Activated T-cell treated with anti-CD3 and anti-CD28 coated beads, Interleukin-2, amount 50 U/mL, for 4 hours (primary cell): ENCODE measurements at regions not wholly inside any gene's neighbourhood (a gene's known extent, or its start where the extent isn't known, plus 50 kb on each side); places are given as distances from the start of the nearest gene placed in this dataset.
A peak's percentile ranks its signal among the peaks of the same experiment; 100 is the strongest.
"Not testable (repeated sequence)": the region's sequence is repeated elsewhere in the genome, so short reads cannot be mapped to it uniquely, and the experiment has no call there.

Source experiments
- ATAC-seq, 2 donors: fragments of 200-7000 bp; cut with Tn5 transposase; one replicate each; pipeline ENCODE4 v1.10.0; 2021
- DNase-seq: peaks from one replicate; pipeline ENCODE4 v3.0.0-alpha.2; 2020
- H3K27me3 Mint-ChIP-seq: one replicate; pipeline ENCODE4 v1.8.0; 2021; ENCODE audit warnings: low read depth, mixed read lengths
- H3K36me3 Mint-ChIP-seq: one replicate; pipeline ENCODE4 v1.8.0; 2022; ENCODE audit warnings: mixed read lengths; ENCODE audit not compliant: insufficient read depth
- H3K4me1 Mint-ChIP-seq: one replicate; pipeline ENCODE4 v1.8.0; 2021; ENCODE audit warnings: low read depth, mixed read lengths
- H3K4me3 Mint-ChIP-seq: one replicate; pipeline ENCODE4 v1.8.0; 2021; ENCODE audit warnings: mild to moderate bottlenecking, moderate library complexity, mixed read lengths
- H3K9me3 Mint-ChIP-seq: one replicate; pipeline ENCODE4 v1.8.0; 2021; ENCODE audit warnings: mixed read lengths

GRCh38 chr22:25281675-25282345 is 62.4 kb downstream of the CRYBB2 start:
- Mint-ChIP-seq H3K4me1 (peaks cover 11% of the 10 kb centered on the region), H3K4me3 (no peak overlapping the region), H3K36me3 (no peaks in the 10 kb centered on the region), H3K9me3 (no peaks in the 10 kb centered on the region), H3K27me3 (peaks cover 57% of the 10 kb centered on the region)
- ATAC-seq, result no peak
- DNase-seq, result no peak

- Mint-ChIP-seq H3K4me3 (no peak overlapping the region), H3K9me3 (no peaks in the 10 kb centered on the region), H3K27me3 (peaks cover 60% of the 10 kb centered on the region), H3K4me1 (peaks cover 11% of the 10 kb centered on the region), H3K36me3 (no peaks in the 10 kb centered on the region)
- no peak for DNase-seq
- ATAC-seq, result peak in 1 of 2 donors; percentile 27
These were observed 62.9 kb downstream of the CRYBB2 start for GRCh38 chr22:25282346-25282670.

GRCh38 chr22:25282671-25283561 is 63.5 kb downstream of the CRYBB2 start:
- no peak overlapping the region for H3K4me3 Mint-ChIP-seq
- H3K27me3 Mint-ChIP-seq, result peaks cover 59% of the 10 kb centered on the region

GRCh38 chr22:25288481-25288880 is 69.0 kb downstream of the CRYBB2 start:
- not testable (repeated sequence) for ATAC-seq, H3K9me3 Mint-ChIP-seq, H3K4me1 Mint-ChIP-seq, DNase-seq, H3K36me3 Mint-ChIP-seq, H3K4me3 Mint-ChIP-seq
- peaks cover 23% of the 10 kb centered on the region for H3K27me3 Mint-ChIP-seq

More at GRCh38 chr22:25282671-25283561, 63.5 kb downstream of the CRYBB2 start:
- H3K9me3 Mint-ChIP-seq, result no peaks in the 10 kb centered on the region
- H3K4me1 Mint-ChIP-seq, result peaks cover 11% of the 10 kb centered on the region
- no peaks in the 10 kb centered on the region for H3K36me3 Mint-ChIP-seq
- no peak for DNase-seq
- peak in 1 of 2 donors; percentile 18 for ATAC-seq

- not testable (repeated sequence) for DNase-seq, H3K4me3 Mint-ChIP-seq, H3K9me3 Mint-ChIP-seq, H3K36me3 Mint-ChIP-seq, ATAC-seq, H3K4me1 Mint-ChIP-seq
- peaks cover 34% of the 10 kb centered on the region for H3K27me3 Mint-ChIP-seq
These were observed 82.5 kb downstream of the CRYBB2 start for GRCh38 chr22:25301912-25302311.

GRCh38 chr22:25309586-25309985 is 90.1 kb downstream of the CRYBB2 start:
- H3K4me1 Mint-ChIP-seq, DNase-seq, H3K9me3 Mint-ChIP-seq, ATAC-seq, H3K4me3 Mint-ChIP-seq, H3K36me3 Mint-ChIP-seq: not testable (repeated sequence)
- H3K27me3 Mint-ChIP-seq, result peaks cover 21% of the 10 kb centered on the region

- H3K4me3 Mint-ChIP-seq, ATAC-seq, H3K9me3 Mint-ChIP-seq, H3K4me1 Mint-ChIP-seq, H3K36me3 Mint-ChIP-seq, DNase-seq: not testable (repeated sequence)
- H3K27me3 Mint-ChIP-seq, result peaks cover 17% of the 10 kb centered on the region
These were observed 92.5 kb downstream of the CRYBB2 start for GRCh38 chr22:25311924-25312323.

- H3K9me3 Mint-ChIP-seq, result no peaks in the 10 kb centered on the region
- H3K4me3 Mint-ChIP-seq, result no peak overlapping the region
- peaks cover 3% of the 10 kb centered on the region for H3K27me3 Mint-ChIP-seq
- H3K4me1 Mint-ChIP-seq, result no peaks in the 10 kb centered on the region
- no peak for DNase-seq
- no peak for ATAC-seq
- no peaks in the 10 kb centered on the region for H3K36me3 Mint-ChIP-seq
These were observed 98.8 kb downstream of the CRYBB2 start for GRCh38 chr22:25318081-25318823.

- no peak overlapping the region for H3K4me3 Mint-ChIP-seq
- DNase-seq, result no peak
- H3K27me3 Mint-ChIP-seq, result no peaks in the 10 kb centered on the region
- H3K9me3 Mint-ChIP-seq, result no peaks in the 10 kb centered on the region
- H3K4me1 Mint-ChIP-seq, result no peaks in the 10 kb centered on the region
- no peaks in the 10 kb centered on the region for H3K36me3 Mint-ChIP-seq
- ATAC-seq, result no peak
These were observed 107.7 kb downstream of the CRYBB2 start for GRCh38 chr22:25327018-25327755.

GRCh38 chr22:25331050-25331449 is 111.6 kb downstream of the CRYBB2 start:
- Mint-ChIP-seq H3K27me3 (peaks cover 2% of the 10 kb centered on the region), H3K4me1 (no peaks in the 10 kb centered on the region), H3K36me3 (no peaks in the 10 kb centered on the region), H3K4me3 (no peak overlapping the region), H3K9me3 (peaks cover 2% of the 10 kb centered on the region)
- DNase-seq, result no peak
- no peak for ATAC-seq

- not testable (repeated sequence) for ATAC-seq, H3K4me1 Mint-ChIP-seq, H3K9me3 Mint-ChIP-seq, DNase-seq, H3K27me3 Mint-ChIP-seq, H3K4me3 Mint-ChIP-seq, H3K36me3 Mint-ChIP-seq
These were observed 112.5 kb downstream of the CRYBB2 start for GRCh38 chr22:25331911-25332310.

GRCh38 chr22:25332386-25332785 is 112.9 kb downstream of the CRYBB2 start:
- Mint-ChIP-seq H3K27me3 (peaks cover 2% of the 10 kb centered on the region), H3K36me3 (no peaks in the 10 kb centered on the region), H3K4me3 (no peak overlapping the region), H3K4me1 (no peaks in the 10 kb centered on the region), H3K9me3 (peaks cover 11% of the 10 kb centered on the region)
- DNase-seq (no peak), ATAC-seq (no peak)

GRCh38 chr22:25334162-25334490 is 114.7 kb downstream of the CRYBB2 start:
- H3K4me1 Mint-ChIP-seq, result no peaks in the 10 kb centered on the region
- peak; percentile 20 for DNase-seq
- ATAC-seq, result peak in 1 of 2 donors; percentile 37
- H3K27me3 Mint-ChIP-seq, result peaks cover 2% of the 10 kb centered on the region
- no peak overlapping the region for H3K4me3 Mint-ChIP-seq
- H3K9me3 Mint-ChIP-seq, result peaks cover 20% of the 10 kb centered on the region
- no peaks in the 10 kb centered on the region for H3K36me3 Mint-ChIP-seq

GRCh38 chr22:25334631-25335030 is 115.2 kb downstream of the CRYBB2 start:
- ATAC-seq, H3K36me3 Mint-ChIP-seq, H3K4me3 Mint-ChIP-seq, H3K4me1 Mint-ChIP-seq, H3K27me3 Mint-ChIP-seq, DNase-seq: not testable (repeated sequence)
- peaks cover 22% of the 10 kb centered on the region for H3K9me3 Mint-ChIP-seq
